Endothelial cell of umbilical vein (primary cell): ENCODE measurements at regions not wholly inside any gene's neighbourhood (a gene's known extent, or its start where the extent isn't known, plus 50 kb on each side); places are given as distances from the start of the nearest gene placed in this dataset.

ENCODE experiments used
- BruUV-seq: library from RNA; stranded (reverse); fragments of 400-500 nt; replicated peaks from 2 replicates; lab custom pipeline; 2021; lab: Mats Ljungman, UMichigan
- CTCF ChIA-PET: fragments of 300-600, 350-600 bp; sonication (Branson Sonifier 250); formaldehyde crosslinking; loops from one replicate; lab custom pipeline; 2021; ENCODE audit warnings: antibody characterized with exemption, inconsistent platforms; lab: Charles Lee
- POLR2A ChIA-PET: fragments of 300-600, 350-600 bp; sonication (Branson Sonifier 250); formaldehyde crosslinking; loops from one replicate; lab custom pipeline; 2021; ENCODE audit warnings: antibody characterized with exemption, inconsistent platforms; lab: Charles Lee
- DNase-seq: peaks from one replicate; pipeline ENCODE4 v3.0.0-alpha.2; 2011; ENCODE audit warnings: low read depth, low spot score
- FAIRE-seq: peaks from 2 replicates; lab custom pipeline; 2011; peaks lifted over from hg19 to GRCh38; lab: Jason Lieb, UNC
- H2AFZ ChIP-seq: 2 replicates; pipeline ENCODE4 v1.6.0; 2012; ENCODE audit warnings: low read depth, low read length, control low read depth, inconsistent platforms
- H3K27ac ChIP-seq: 2 replicates; pipeline ENCODE4 v1.5.1; 2011; ENCODE audit warnings: low read depth, mild to moderate bottlenecking, control low read depth, low read length, moderate library complexity; ENCODE audit not compliant: insufficient read depth
- H3K27me3 ChIP-seq, 2 experiments: 2 replicates each; pipeline versions ENCODE4 v1.6.0 to v1.6.1; 2011; ENCODE audit warnings: low read length in 2 of 2, mixed read lengths in 1 of 2; ENCODE audit not compliant: control insufficient read depth in 2 of 2, insufficient read depth in 2 of 2
- H3K36me3 ChIP-seq, 2 experiments: 2 replicates in 1 of 2; 3 replicates in 1 of 2; pipeline ENCODE4 v1.5.1; 2011; ENCODE audit warnings: low read length in 2 of 2, mild to moderate bottlenecking in 1 of 2, moderate library complexity in 1 of 2; ENCODE audit not compliant: control insufficient read depth in 2 of 2, insufficient read depth in 2 of 2; ENCODE audit errors: extremely low read depth in 1 of 2
- H3K4me1 ChIP-seq: 3 replicates; pipeline ENCODE4 v1.5.1; 2011; ENCODE audit warnings: mild to moderate bottlenecking, low read length; ENCODE audit not compliant: control insufficient read depth, insufficient read depth; ENCODE audit errors: extremely low read depth
- H3K4me2 ChIP-seq: 2 replicates; pipeline ENCODE4 v1.6.1; 2011; ENCODE audit warnings: low read length, control low read depth, mixed read lengths; ENCODE audit not compliant: insufficient read depth
- H3K4me3 ChIP-seq, 3 experiments: fragments of 200-600 bp in 1 of 3; sonication (generic), shearing (Covaris generic) in 1 of 3; replicated peaks in 1 of 3; 2 replicates each; pipeline ENCODE4 v1.5.1; 2011 to 2016; ENCODE audit warnings: control low read depth in 3 of 3, low read length in 3 of 3, mild to moderate bottlenecking in 2 of 3, inconsistent platforms in 1 of 3, low read depth in 1 of 3, moderate library complexity in 1 of 3; ENCODE audit not compliant: insufficient read depth in 1 of 3
- H3K79me2 ChIP-seq: 2 replicates; pipeline ENCODE4 v1.6.0; 2012; ENCODE audit warnings: low read length, inconsistent platforms; ENCODE audit not compliant: control insufficient read depth, insufficient read depth
- H3K9ac ChIP-seq: replicated peaks from 2 replicates; pipeline ENCODE3; 2011; ENCODE audit warnings: low read length, control low read depth; ENCODE audit not compliant: insufficient read depth; ENCODE audit errors: extremely low read depth
- H3K9me1 ChIP-seq: replicated peaks from 3 replicates; pipeline ENCODE4 v1.6.0; 2011; ENCODE audit warnings: mild to moderate bottlenecking, low read length; ENCODE audit not compliant: control insufficient read depth, insufficient read depth; ENCODE audit errors: extremely low read depth
- H3K9me3 ChIP-seq: replicated peaks from 2 replicates; pipeline ENCODE4 v1.5.1; 2012; ENCODE audit warnings: low read length, inconsistent platforms; ENCODE audit not compliant: control insufficient read depth, insufficient read depth
- H4K20me1 ChIP-seq: replicated peaks from 2 replicates; pipeline ENCODE3; 2011; ENCODE audit warnings: mild to moderate bottlenecking, low read length; ENCODE audit not compliant: control insufficient read depth, insufficient read depth; ENCODE audit errors: extremely low read depth
- CTCF ChIP-seq, 2 donors: IDR thresholded peaks; 1 replicate in 1 of 2; 2 replicates in 1 of 2; pipeline ENCODE4 v1.5.1; 2011; ENCODE audit warnings: low read length in 2 of 2, mild to moderate bottlenecking in 2 of 2, moderate library complexity in 2 of 2, control low read depth in 1 of 2, inconsistent platforms in 1 of 2, low read depth in 1 of 2; ENCODE audit not compliant: insufficient read depth in 1 of 2; ENCODE audit errors: extremely low read depth in 1 of 2
- EZH2 ChIP-seq: IDR thresholded peaks from 2 replicates; pipeline ENCODE4 v1.6.1; 2012; ENCODE audit warnings: borderline replicate concordance, low read depth, mild to moderate bottlenecking, moderate library complexity, low read length, inconsistent platforms; ENCODE audit not compliant: severe bottlenecking
- FOS ChIP-seq: IDR thresholded peaks from 2 replicates; pipeline ENCODE4 v1.6.1; 2011; ENCODE audit warnings: mild to moderate bottlenecking, low read length, moderate library complexity, borderline replicate concordance; ENCODE audit not compliant: insufficient read depth
- GATA2 ChIP-seq: IDR thresholded peaks from 2 replicates; pipeline ENCODE4 v1.7.0; 2011; ENCODE audit warnings: low read depth, mild to moderate bottlenecking, moderate library complexity, mixed read lengths, low read length; ENCODE audit not compliant: insufficient read length, insufficient read depth
- JUN ChIP-seq: IDR thresholded peaks from 2 replicates; pipeline ENCODE4 v1.6.1; 2011; ENCODE audit warnings: borderline replicate concordance, low read depth; ENCODE audit not compliant: insufficient read length, insufficient read depth
- MYC ChIP-seq: IDR thresholded peaks from one replicate; pipeline ENCODE4 v1.6.1; 2011; ENCODE audit warnings: mild to moderate bottlenecking, low read depth, low read length
- POLR2A ChIP-seq: IDR thresholded peaks from 2 replicates; pipeline ENCODE4 v1.6.1; 2012; ENCODE audit warnings: low read depth, mild to moderate bottlenecking, control low read depth, low read length
- POLR2AphosphoS5 ChIP-seq: IDR thresholded peaks from 2 replicates; pipeline ENCODE4 v1.6.1; 2012; ENCODE audit warnings: low read depth, mild to moderate bottlenecking, control low read depth, low read length, moderate library complexity; ENCODE audit not compliant: insufficient read depth
- dilution Hi-C: fragments of 300-500 bp; cut with MboI; formaldehyde crosslinking; loops from one replicate; pipeline ENCODE4 v1.15.0; 2019; ENCODE audit warnings: low sequenced_read_pairs; ENCODE audit not compliant: extremely low pct_ligation_motif_present
- intact Hi-C: fragments of 100-400 bp; cut with micrococcal nuclease; formaldehyde crosslinking; loops from one replicate; pipeline ENCODE4 v1.10.0; 2022
- TF ChIP-seq, protein P1 (sequence below): IDR thresholded peaks from 2 replicates; pipeline ENCODE4 v1.6.1; 2011; ENCODE audit not compliant: insufficient read depth, insufficient read length

DNA sequence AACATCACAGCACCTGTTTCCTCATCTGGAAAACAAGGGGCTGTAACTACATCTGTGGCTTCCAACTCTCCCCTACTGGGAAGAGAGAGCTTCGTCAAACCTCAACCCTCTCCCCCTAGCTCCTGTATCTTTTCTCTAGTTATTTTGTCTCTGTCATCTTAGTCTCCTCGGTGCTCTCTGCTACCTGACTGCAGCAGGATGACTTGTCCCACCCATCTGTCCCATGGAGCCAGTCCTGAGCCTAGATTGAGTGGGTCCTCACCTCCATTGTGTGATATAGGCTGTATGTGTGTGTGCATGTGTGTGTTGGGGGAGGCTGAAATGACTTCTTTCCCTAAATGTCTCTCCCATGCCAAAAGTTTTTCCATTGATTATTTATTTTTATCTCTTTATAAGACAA is 177.3 kb downstream of the EMP1 start:
- no peak for DNase-seq
- Histone ChIP-seq H4K20me1 (no peaks in the 10 kb centered on the region), H2AFZ (no peak overlapping the region), H3K36me3 (no peaks in the 10 kb centered on the region), H3K4me3 (no peak overlapping the region), H3K27me3 (peaks cover 0 to 2% of the 10 kb centered on the region in 2 experiments), H3K4me1 (no peaks in the 10 kb centered on the region), H3K4me2 (no peak overlapping the region), H3K9ac (no peak overlapping the region), H3K9me1 (no peaks in the 10 kb centered on the region), H3K9me3 (no peaks in the 10 kb centered on the region), H3K79me2 (no peaks in the 10 kb centered on the region), H3K27ac (no peak overlapping the region)
- ChIA-PET CTCF (interaction anchor here (1.2 to 4.3 kb wide), 2 partner anchors 10 to 12 kb away, joined by 3 to 48 read pairs; no protein-coding TSS in a partner anchor), POLR2A (no interaction called here)
- no peak for FAIRE-seq
- TF ChIP-seq POLR2A, result no peak
- no peak for TF ChIP-seq MYC
- no peak for TF ChIP-seq GATA2
- TF ChIP-seq, protein P1, sequence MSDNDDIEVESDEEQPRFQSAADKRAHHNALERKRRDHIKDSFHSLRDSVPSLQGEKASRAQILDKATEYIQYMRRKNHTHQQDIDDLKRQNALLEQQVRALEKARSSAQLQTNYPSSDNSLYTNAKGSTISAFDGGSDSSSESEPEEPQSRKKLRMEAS, result no peak
- TF ChIP-seq FOS, result no peak
- TF ChIP-seq EZH2, result no peak
- no peak for TF ChIP-seq POLR2AphosphoS5
- TF ChIP-seq CTCF (IDR thresholded peaks at IDR 0.05; ENCODE audit: extremely low read depth in 1 of 2, insufficient read depth in 1 of 2, low read depth in 1 of 2, low read length in 2 of 2), result no peak
- TF ChIP-seq JUN, result no peak
- dilution Hi-C loops (no loop called here), intact Hi-C loops (no loop called here)
- BruUV-seq, result no TSS peak
